ENCODE measurements at regions not wholly inside any gene's neighbourhood (a gene's known extent, or its start where the extent isn't known, plus 50 kb on each side); places are given as distances from the start of the nearest gene placed in this dataset.

DNA sequence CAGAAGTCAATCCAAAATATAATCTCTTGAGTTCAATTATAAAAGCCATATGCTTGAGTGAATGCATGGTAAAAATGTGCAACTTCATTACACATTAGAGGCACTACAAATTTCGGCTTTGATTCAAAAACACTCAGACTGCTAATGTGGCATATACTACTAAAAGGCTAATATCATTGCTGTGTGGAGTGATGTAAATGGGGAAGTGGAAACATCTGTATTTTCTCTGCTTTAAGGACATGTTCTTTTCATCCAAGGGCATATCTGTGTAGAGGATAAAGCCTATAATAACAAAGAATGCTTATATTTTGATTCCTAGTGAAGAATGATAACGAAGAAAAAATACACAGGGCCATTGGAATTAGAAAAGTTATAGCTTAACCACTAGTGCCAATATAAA lies 643.9 kb upstream of the ZNF608 start:
- no peak for DNase-seq (ENCODE audit: low spot score)
- no peak for ATAC-seq
- intact Hi-C loops (cut with DNase I), result no loop called here

DNA sequence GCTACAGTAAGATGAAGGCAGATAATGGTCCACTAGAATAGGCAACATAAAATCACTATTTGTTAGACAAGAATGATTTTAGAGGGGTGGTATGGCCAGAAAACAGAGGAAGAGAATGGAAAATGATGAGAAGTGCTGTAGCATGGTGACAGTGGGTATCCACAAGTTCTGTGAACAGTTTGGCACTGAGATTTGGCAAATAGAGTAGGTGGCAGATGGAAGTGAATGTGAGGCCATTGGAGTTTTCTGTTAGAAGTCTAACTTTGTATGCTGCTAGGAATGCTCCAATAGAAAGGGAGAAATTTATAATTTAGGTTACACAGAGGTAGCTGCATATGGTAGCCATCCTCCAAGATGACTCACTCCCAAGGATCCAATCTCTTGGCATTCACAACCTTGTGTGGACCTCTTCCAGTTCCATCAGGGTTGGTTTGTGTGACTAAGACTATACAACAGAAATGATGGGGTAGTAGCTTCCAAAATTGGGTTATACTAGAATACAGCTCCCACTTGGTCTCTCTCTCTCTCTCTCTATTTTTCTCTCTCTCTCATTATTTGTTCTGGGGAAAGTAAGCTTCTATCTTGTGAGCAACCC lies 646.9 kb upstream of the ZNF608 start:
- DNase-seq (ENCODE audit: low spot score), result no peak
- no peak for ATAC-seq
- intact Hi-C loops (cut with DNase I), result no loop called here

DNA sequence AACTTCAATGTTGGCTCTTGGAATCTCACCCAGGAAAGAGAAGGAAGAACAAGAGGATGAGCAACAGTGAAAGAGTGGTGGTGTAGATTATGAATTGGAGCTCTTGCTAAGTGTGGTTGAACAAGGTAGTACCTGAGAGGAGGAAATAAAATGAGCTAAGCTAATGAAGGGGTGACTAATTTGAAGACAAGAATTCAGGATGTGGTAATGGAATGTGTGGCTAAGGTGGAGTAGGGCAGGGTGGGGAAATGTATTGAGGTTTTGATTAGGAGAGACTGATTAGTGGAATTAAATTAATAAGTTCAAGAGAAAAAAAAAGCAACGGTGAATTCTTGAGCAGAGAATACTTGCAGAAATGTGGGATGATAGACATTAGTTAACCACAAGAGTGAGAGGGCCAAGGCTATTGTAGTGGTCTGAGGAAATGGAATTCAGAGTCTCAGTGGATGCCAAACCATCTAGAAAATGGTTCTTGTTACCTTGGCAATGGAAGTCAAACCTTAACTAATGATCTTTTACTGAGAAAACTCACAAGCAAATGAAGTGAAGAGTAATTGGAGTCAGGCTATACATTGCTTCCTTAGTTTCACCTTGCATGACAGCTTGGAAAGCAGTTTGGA lies 648.3 kb upstream of the ZNF608 start:
- intact Hi-C loops (cut with DNase I), result no loop called here
- ATAC-seq, result no peak
- DNase-seq (ENCODE audit: low spot score), result no peak

DNA sequence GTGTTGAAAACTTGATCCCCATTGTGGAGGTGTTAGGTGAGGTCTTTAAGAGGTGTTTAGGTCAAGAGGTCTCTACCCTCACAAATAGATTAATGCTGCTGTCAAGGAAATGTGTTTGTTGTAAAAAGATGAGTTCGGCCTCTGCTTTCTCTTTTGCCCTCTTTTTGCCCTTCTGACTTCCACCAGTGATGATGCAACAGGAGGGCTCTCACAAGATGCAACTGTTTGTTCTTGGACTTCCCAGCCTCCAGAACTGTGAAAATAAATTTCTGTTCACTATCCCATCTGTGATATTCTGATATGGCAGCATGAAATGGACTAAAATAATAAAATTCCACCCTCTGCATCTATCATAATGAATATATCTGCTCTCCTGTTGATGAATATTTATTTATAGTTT lies 650.0 kb upstream of the ZNF608 start:
- intact Hi-C loops (cut with DNase I), result no loop called here
- DNase-seq (ENCODE audit: low spot score), result no peak
- no peak for ATAC-seq

DNA sequence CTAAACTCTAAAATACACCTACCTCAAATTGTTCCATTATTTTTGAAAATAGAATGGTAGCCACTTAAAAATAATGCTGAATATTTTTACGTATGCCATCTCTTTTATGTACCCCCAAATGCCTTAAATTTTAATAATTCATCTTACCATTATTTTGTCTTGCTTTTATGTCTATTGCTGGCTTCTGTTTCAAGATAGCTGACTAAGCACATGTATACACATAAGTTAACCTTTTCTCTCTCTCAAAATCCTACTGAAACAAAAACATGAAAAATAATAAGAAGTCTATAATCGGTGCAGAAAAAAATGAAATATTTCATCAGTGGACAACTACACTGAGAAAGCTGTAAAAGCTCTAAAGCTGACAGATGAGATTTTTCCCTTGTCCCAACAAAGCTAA lies 652.0 kb upstream of the ZNF608 start:
- intact Hi-C loops (cut with DNase I), result no loop called here
- DNase-seq (ENCODE audit: low spot score), result no peak
- no peak for ATAC-seq

DNA sequence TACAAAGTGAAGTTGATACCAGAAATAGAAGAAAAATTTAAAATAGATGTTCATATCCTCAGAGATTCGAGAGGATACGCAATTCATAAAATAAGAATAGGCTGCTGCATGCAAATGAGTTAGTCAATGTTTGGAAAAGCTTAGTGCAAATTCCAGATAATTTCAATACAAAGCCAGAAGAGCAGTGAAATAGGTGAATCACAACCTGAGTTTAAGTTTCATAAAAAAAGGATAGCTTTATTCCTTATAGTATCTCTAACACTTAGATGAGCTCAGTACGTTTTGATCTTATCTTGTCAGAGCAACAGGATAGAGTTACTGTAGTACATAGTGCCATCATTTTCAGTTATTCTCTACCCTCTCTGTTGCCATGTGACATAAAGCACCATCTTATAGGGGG lies 653.4 kb upstream of the ZNF608 start:
- ATAC-seq, result no peak
- intact Hi-C loops (cut with DNase I), result no loop called here
- no peak for DNase-seq (ENCODE audit: low spot score)

DNA sequence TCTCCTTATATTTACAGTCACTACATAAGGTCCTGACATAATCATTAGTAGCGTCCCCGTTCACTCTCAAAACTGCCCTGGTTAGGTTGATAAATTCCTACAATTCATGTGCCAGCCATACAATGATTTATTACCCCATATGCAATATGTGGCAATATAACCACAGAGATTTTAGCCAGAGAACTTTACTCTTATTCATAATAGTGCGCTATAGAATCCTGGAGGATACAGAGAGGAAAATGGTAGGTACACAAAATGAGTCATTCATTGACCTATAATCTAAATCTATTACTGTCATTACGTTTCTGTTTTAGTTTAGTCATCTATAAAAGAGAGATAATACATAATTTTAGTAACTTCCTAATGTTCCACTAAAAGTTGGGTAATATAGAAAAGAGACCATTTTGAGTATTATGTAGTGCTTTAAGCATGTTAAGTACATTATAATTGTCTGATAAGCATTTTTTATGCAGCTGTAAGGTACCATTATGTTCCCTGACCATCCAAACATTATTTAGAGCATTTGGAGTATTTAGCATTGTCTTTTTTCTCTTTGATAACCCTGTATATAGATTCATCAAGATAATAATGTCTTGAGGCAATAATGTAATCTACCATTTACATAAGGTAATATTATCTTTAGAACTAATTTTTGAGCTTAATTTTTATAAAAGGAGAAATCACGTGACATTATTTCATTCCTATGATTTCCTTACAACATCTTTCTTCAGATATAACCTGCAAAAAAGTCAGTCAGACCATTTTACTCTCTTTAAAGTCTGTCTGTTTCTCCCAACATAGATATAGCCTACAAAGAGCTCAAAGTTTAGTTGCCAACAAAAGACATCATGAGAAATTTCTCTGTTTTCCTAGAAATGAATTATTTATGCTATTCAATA lies 655.5 kb upstream of the ZNF608 start:
- DNase-seq (ENCODE audit: low spot score) (no peak), ATAC-seq (no peak)
- intact Hi-C loops (cut with DNase I), result no loop called here

DNA sequence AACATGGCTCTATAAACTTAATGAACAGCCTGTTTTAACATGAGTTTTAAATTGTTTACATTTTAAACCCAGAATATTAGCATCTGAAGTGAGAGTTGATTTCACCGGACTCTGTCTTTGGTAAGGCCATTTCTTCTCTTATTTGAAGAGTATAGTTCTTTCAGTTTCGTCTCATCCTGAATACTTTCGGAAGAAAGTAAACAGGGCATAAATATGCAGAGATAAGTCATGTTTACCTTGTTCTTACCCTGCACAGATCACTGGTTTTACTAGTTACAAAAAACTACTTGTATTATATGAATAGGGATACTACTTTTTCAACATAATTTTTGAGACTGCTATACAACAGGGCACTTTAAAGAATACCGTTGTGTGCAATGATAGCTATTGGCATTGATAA lies 656.3 kb upstream of the ZNF608 start:
- intact Hi-C loops (cut with DNase I), result no loop called here
- no peak for DNase-seq (ENCODE audit: low spot score)
- no peak for ATAC-seq

DNA sequence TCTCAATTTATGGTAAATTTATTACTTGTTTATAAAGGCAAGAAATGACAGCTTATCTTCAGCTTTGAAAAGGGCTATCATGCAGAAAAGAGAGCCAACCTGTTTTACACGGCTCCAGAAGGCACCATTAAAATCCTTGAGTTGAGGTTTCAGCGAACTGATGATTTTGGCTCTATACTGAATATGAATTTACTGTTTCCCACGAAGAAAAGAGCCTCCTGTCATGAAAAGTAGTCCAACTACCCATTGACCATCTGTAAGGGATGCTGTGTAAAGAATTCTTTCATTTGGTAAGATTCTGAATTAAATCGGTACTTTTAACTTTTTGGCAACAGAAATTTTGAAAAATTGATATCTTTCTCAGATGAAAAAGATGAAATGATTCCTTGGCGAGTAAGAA lies 657.6 kb upstream of the ZNF608 start:
- DNase-seq (ENCODE audit: low spot score), result no peak
- intact Hi-C loops (cut with DNase I), result no loop called here
- no peak for ATAC-seq

DNA sequence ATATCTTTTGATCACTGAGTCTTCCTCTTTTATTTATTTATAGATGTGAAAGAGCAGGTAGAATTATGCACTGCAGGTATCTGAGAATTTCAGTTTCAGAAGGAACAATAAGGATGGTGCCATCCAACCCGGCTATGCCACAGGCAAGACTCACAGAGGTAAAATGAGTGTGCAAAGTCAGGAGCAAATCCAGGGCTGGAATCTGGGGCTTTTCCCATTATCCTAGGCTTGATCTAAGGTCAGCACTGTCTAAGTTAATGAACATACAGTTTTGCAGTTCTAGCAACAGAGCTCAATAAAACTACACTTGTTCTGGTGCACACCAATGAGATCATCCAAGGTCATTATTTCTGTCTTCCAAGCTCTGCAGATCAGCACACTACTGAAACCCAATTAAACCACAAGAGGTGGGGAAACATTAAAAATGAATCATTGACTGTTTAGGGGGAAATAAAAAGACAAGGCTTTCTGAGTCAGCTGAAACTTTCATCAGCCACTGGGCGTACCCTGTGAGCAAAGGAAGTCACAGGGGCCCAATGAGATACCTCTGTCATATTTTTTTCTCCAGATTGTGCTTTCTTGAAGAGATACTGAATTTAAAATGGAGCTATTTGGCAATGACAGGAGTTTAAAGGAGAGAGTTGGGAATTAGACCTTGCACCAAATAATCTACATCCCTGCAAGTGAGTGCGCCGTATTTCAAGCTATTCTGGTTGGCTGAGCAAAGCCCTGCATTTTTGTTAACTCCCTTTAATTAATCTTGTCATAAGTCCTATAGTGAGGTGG lies 662.2 kb upstream of the ZNF608 start:
- intact Hi-C loops (cut with DNase I), result no loop called here
- DNase-seq (ENCODE audit: low spot score), result no peak
- ATAC-seq, result peak; percentile 40

DNA sequence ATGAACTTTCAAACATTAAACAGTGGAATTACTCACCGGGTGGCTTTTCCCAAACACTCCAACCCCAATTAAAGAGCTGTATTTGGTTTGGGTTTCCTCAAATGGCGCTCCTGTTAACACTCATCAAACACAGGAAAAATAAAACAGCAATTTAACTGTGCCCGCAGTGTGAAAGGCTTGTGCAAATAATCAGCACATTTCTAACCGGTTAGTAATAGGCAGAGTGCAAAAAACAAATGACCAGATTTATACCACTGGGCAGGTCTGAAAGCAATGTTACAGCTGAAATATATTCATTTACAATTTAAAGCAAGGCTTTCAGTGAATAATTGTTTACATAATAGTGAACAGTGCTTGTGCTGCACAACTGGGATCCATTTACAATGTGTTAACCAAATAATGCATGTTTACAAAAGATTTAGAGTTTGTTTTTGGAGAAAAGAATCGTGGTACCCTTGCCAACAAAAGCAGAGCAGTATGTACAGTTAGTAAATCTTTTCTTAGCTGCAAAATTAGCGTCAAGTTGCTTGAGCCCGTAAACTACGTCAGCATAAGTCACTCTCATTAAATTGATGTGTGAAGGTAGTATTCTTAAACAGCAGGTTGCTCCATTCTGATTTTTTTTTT lies 662.9 kb upstream of the ZNF608 start:
- ATAC-seq (no peak), DNase-seq (ENCODE audit: low spot score) (no peak)
- intact Hi-C loops (cut with DNase I), result no loop called here

DNA sequence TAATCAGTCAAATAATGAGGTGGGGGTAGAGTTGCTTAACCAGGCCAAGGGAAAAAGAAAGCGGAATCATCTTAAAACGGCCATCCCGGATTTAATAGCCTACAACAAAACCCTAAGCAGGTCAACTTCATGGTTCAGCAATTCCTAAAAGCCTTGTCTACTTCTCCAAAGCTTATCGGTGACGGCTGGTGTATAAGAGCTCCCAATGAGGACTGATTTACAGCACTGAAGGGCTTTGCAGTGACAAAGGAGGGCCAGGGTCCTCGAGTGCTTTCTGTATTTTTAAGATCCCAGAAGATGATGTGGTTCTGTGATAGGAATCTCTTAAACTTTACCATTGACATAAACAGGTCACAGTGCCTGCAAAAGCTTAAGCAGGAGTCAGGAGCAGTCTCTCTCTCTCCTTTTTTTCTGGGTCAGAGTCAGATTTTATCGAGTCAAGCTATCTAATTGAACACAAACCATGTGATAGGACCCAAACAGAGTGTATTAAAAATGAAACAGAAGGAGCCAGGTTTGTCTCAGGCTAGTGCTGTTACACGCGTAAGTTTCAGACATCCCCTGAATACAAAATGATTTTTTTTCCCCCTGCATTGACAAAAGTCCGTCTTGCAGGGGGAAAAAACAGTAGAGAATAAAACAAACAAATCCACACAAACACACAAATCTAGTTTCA lies 663.6 kb upstream of the ZNF608 start:
- ATAC-seq, result no peak
- intact Hi-C loops (cut with DNase I), result no loop called here
- DNase-seq (ENCODE audit: low spot score), result no peak

DNA sequence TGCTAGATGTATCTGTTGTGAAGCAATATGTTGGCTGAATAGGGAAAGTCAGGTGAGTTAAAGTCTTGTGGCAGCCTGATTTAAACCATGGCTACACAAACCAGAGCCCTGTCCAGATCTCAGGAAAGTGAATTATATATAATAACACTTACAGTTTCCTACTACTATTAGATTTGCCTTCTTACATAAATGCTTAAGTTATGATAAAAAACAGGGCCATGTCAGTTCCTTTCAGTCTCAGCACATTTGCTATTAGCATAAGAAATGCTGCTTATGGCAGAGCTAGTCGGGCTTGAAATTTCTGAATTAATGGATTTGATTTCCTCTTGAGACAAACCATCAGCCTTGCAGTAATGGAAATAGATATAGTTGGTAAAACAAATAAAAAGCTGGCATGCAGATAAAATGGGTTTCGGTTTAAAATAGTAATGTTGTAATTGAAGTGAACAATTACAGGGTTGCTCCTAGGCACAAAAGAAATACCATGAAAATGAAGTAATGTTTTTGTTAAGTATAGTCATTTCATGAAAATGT lies 664.2 kb upstream of the ZNF608 start:
- no peak for DNase-seq (ENCODE audit: low spot score)
- intact Hi-C loops (cut with DNase I), result no loop called here
- no peak for ATAC-seq

DNA sequence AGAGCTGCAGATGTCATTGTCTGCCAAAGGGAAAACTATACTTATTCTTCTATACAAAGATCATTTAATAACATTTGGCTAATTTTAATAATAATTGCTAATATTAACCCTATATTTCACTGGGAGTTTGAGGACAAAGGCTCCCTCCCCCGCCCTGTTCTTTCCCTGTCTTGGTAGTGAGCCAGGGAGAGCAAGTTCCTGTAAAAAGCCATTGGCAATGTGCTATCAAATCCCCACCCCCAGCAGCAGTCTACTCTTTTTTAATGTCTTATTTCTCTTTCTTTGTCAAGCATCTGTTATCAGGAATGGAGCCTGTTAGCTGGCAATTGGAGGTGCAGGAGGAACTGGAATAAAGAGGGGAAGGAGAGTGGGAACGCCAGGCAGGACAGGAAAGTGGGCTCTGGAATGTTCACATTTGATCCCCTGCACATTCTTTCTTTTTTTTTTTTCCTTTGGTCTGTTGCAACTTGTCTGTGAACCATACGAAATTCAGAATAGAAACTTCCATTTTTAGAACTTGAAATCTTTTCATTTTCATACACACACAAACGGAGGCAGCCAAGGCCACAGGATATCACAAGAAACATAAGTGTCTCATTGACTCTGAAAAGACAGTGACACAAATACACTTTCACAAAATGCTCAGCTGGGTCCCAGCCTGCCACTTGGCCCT lies 664.8 kb upstream of the ZNF608 start:
- DNase-seq (ENCODE audit: low spot score), result no peak
- no peak for ATAC-seq
- intact Hi-C loops (cut with DNase I), result no loop called here

DNA sequence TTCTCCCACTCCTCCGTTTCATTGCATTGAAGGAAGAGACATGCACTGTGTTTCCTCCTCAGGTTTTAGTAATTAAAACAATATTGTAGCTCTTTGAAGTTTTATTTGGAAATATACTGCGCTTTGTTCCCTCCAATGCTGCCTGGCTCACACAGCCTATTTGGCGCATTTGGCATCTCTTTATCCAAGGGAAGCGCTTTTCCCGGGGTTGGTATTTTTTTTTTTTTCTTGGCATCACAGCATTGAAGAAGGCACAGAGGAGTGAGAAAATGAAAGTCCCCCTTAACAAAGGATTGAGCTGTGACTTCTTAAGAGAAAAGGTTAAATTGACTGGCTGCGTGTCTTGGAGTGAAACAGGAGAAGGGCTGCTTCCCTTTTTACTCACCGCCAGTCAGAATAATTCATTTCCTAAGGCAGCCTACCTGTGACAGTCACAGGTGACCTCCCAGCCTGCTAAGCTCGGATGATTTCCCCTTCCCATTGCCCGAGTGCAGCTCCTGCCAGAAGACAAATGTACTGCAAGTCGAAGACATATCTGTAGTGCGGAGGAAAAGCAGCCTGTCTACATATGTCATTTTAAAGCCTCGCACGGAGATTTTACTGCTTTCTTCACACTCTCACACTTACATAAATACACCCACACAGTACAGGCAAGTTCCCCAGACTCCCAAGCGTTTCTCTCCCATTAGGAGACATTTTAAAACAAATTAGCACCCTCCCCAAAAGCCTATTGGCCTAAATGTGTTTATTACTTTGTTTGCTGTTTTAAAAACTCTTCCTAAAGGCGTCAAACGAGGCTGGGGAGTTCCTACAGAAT lies 665.5 kb upstream of the ZNF608 start:
- DNase-seq (ENCODE audit: low spot score) (no peak), ATAC-seq (no peak)
- intact Hi-C loops (cut with DNase I), result no loop called here

DNA sequence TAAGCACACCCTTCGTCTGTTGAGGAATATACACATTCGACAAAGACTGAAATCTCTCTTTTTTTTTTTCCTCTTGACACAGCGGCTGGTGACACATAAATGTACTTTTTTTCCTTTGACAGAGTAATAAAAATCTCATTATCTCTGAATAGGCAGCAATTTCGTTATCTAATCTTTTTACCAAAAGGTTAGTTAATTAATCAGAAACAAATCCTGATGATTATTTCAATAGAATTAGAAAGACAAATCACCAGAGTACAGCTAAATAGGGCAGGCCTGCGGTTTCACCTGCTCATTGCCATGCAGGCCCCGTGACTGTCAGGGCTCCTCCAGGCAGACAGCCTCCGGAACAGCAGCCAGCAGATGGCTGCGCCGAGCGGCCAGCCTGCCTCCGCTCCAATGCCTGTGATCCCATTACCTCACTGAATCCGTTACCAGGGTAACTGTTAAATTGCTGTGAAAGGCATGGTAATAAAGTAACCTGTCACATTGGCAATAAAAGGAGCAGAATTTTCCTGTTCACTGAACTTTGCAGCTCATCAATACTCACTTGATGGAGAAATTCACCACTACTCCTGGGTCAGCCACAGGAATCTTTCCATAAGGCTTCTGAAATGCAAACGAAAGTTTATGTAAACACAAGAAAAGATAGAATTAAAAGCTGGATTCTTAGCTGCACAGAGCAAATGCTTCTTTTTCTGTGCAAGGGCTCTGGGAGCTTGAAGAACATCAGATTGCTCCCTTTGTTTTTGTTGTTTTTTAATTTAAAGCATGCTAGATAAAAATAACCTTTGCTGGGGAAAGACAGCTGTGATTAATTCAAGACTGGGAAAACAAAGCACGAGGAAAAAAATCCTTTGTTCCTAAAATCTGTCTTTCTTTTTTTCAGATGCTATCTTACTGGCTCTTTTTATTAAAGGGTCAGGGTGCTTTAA lies 666.4 kb upstream of the ZNF608 start:
- DNase-seq (ENCODE audit: low spot score), result peak; percentile 72
- intact Hi-C loops (cut with DNase I), result no loop called here
- peak; percentile 92 for ATAC-seq
